Head of caudate nucleus (tissue), 42 donors: ENCODE measurements at regions not wholly inside any gene's neighbourhood (a gene's known extent, or its start where the extent isn't known, plus 50 kb on each side); places are given as distances from the start of the nearest gene placed in this dataset.
"Not testable (repeated sequence)": the region's sequence is repeated elsewhere in the genome, so short reads cannot be mapped to it uniquely, and the experiment has no call there.

Source experiments
- DNase-seq, 42 donors: peaks; one replicate each; pipeline versions ENCODE4 v3.0.0 to v3.0.0-alpha.2; 2020 to 2021; ENCODE audit warnings: mixed read lengths in 7 of 42
- intact Hi-C: fragments of 100-400 bp; cut with DNase I; formaldehyde crosslinking; loops from one replicate; pipeline ENCODE4 v1.15.0; 2022

GRCh38 chr13:38415233-38415632 is 65.6 kb downstream of the UFM1 start:
- intact Hi-C loops = no loop called here
- no peak for DNase-seq

- intact Hi-C loops = no loop called here
- DNase-seq = no peak
Observed at GRCh38 chr13:38417241-38417640, 67.6 kb downstream of the UFM1 start.

- DNase-seq = no peak
- intact Hi-C loops = no loop called here
Observed at GRCh38 chr13:38417727-38418126, 68.1 kb downstream of the UFM1 start.

GRCh38 chr13:38418286-38418685 is 68.6 kb downstream of the UFM1 start:
- intact Hi-C loops = no loop called here
- no peak for DNase-seq

GRCh38 chr13:38419312-38419873 is 69.7 kb downstream of the UFM1 start:
- intact Hi-C loops = no loop called here
- no peak for DNase-seq

GRCh38 chr13:38421590-38422560 is 72.2 kb downstream of the UFM1 start:
- intact Hi-C loops = no loop called here

GRCh38 chr13:38429916-38430315 is 80.3 kb downstream of the UFM1 start:
- no peak for DNase-seq
- intact Hi-C loops = no loop called here

More at GRCh38 chr13:38421590-38422560, 72.2 kb downstream of the UFM1 start:
- no peak for DNase-seq

GRCh38 chr13:38430796-38431195 is 81.1 kb downstream of the UFM1 start:
- DNase-seq = no peak
- intact Hi-C loops = no loop called here

GRCh38 chr13:38440666-38441065 is 91.0 kb downstream of the UFM1 start:
- DNase-seq = no peak
- intact Hi-C loops = no loop called here

GRCh38 chr13:38444904-38445303 is 95.3 kb downstream of the UFM1 start:
- DNase-seq = no peak
- intact Hi-C loops = no loop called here

- intact Hi-C loops = no loop called here
- DNase-seq = no peak
Observed at GRCh38 chr13:38452656-38453055, 103.0 kb downstream of the UFM1 start.

- intact Hi-C loops = no loop called here
- no peak for DNase-seq
Observed at GRCh38 chr13:38462605-38463004, 113.0 kb downstream of the UFM1 start.

- DNase-seq = no peak
- intact Hi-C loops = no loop called here
Observed at GRCh38 chr13:38463048-38463447, 113.4 kb downstream of the UFM1 start.

GRCh38 chr13:38472411-38472810 is 122.8 kb downstream of the UFM1 start:
- intact Hi-C loops, DNase-seq: not testable (repeated sequence)

- no peak for DNase-seq
- intact Hi-C loops = no loop called here
Observed at GRCh38 chr13:38473305-38473704, 123.7 kb downstream of the UFM1 start.

- intact Hi-C loops = no loop called here
- DNase-seq = no peak
Observed at GRCh38 chr13:38477676-38478075, 128.0 kb downstream of the UFM1 start.

- intact Hi-C loops = no loop called here
- no peak for DNase-seq
Observed at GRCh38 chr13:38483623-38484022, 134.0 kb downstream of the UFM1 start.

GRCh38 chr13:38490657-38491056 is 141.0 kb downstream of the UFM1 start:
- intact Hi-C loops = no loop called here
- DNase-seq = no peak

- intact Hi-C loops = no loop called here
- no peak for DNase-seq
Observed at GRCh38 chr13:38494445-38494844, 144.8 kb downstream of the UFM1 start.

GRCh38 chr13:38496917-38497316 is 147.3 kb downstream of the UFM1 start:
- intact Hi-C loops = no loop called here
- no peak for DNase-seq

GRCh38 chr13:38498271-38498670 is 148.6 kb downstream of the UFM1 start:
- intact Hi-C loops = no loop called here
- no peak for DNase-seq
